Endothelial cell of umbilical vein (primary cell): ENCODE measurements at regions not wholly inside any gene's neighbourhood (a gene's known extent, or its start where the extent isn't known, plus 50 kb on each side); places are given as distances from the start of the nearest gene placed in this dataset.

ENCODE experiments used
- BruUV-seq: library from RNA; stranded (reverse); fragments of 400-500 nt; replicated peaks from 2 replicates; lab custom pipeline; 2021; lab: Mats Ljungman, UMichigan
- CTCF ChIA-PET: fragments of 300-600, 350-600 bp; sonication (Branson Sonifier 250); formaldehyde crosslinking; loops from one replicate; lab custom pipeline; 2021; ENCODE audit warnings: antibody characterized with exemption, inconsistent platforms; lab: Charles Lee
- POLR2A ChIA-PET: fragments of 300-600, 350-600 bp; sonication (Branson Sonifier 250); formaldehyde crosslinking; loops from one replicate; lab custom pipeline; 2021; ENCODE audit warnings: antibody characterized with exemption, inconsistent platforms; lab: Charles Lee
- DNase-seq: peaks from one replicate; pipeline ENCODE4 v3.0.0-alpha.2; 2011; ENCODE audit warnings: low read depth, low spot score
- FAIRE-seq: peaks from 2 replicates; lab custom pipeline; 2011; peaks lifted over from hg19 to GRCh38; lab: Jason Lieb, UNC
- H2AFZ ChIP-seq: 2 replicates; pipeline ENCODE4 v1.6.0; 2012; ENCODE audit warnings: low read depth, low read length, control low read depth, inconsistent platforms
- H3K27ac ChIP-seq: 2 replicates; pipeline ENCODE4 v1.5.1; 2011; ENCODE audit warnings: low read depth, mild to moderate bottlenecking, control low read depth, low read length, moderate library complexity; ENCODE audit not compliant: insufficient read depth
- H3K27me3 ChIP-seq, 2 experiments: 2 replicates each; pipeline versions ENCODE4 v1.6.0 to v1.6.1; 2011; ENCODE audit warnings: low read length in 2 of 2, mixed read lengths in 1 of 2; ENCODE audit not compliant: control insufficient read depth in 2 of 2, insufficient read depth in 2 of 2
- H3K36me3 ChIP-seq, 2 experiments: 2 replicates in 1 of 2; 3 replicates in 1 of 2; pipeline ENCODE4 v1.5.1; 2011; ENCODE audit warnings: low read length in 2 of 2, mild to moderate bottlenecking in 1 of 2, moderate library complexity in 1 of 2; ENCODE audit not compliant: control insufficient read depth in 2 of 2, insufficient read depth in 2 of 2; ENCODE audit errors: extremely low read depth in 1 of 2
- H3K4me1 ChIP-seq: 3 replicates; pipeline ENCODE4 v1.5.1; 2011; ENCODE audit warnings: mild to moderate bottlenecking, low read length; ENCODE audit not compliant: control insufficient read depth, insufficient read depth; ENCODE audit errors: extremely low read depth
- H3K4me2 ChIP-seq: 2 replicates; pipeline ENCODE4 v1.6.1; 2011; ENCODE audit warnings: low read length, control low read depth, mixed read lengths; ENCODE audit not compliant: insufficient read depth
- H3K4me3 ChIP-seq, 3 experiments: fragments of 200-600 bp in 1 of 3; sonication (generic), shearing (Covaris generic) in 1 of 3; replicated peaks in 1 of 3; 2 replicates each; pipeline ENCODE4 v1.5.1; 2011 to 2016; ENCODE audit warnings: control low read depth in 3 of 3, low read length in 3 of 3, mild to moderate bottlenecking in 2 of 3, inconsistent platforms in 1 of 3, low read depth in 1 of 3, moderate library complexity in 1 of 3; ENCODE audit not compliant: insufficient read depth in 1 of 3
- H3K79me2 ChIP-seq: 2 replicates; pipeline ENCODE4 v1.6.0; 2012; ENCODE audit warnings: low read length, inconsistent platforms; ENCODE audit not compliant: control insufficient read depth, insufficient read depth
- H3K9ac ChIP-seq: replicated peaks from 2 replicates; pipeline ENCODE3; 2011; ENCODE audit warnings: low read length, control low read depth; ENCODE audit not compliant: insufficient read depth; ENCODE audit errors: extremely low read depth
- H3K9me1 ChIP-seq: replicated peaks from 3 replicates; pipeline ENCODE4 v1.6.0; 2011; ENCODE audit warnings: mild to moderate bottlenecking, low read length; ENCODE audit not compliant: control insufficient read depth, insufficient read depth; ENCODE audit errors: extremely low read depth
- H3K9me3 ChIP-seq: replicated peaks from 2 replicates; pipeline ENCODE4 v1.5.1; 2012; ENCODE audit warnings: low read length, inconsistent platforms; ENCODE audit not compliant: control insufficient read depth, insufficient read depth
- H4K20me1 ChIP-seq: replicated peaks from 2 replicates; pipeline ENCODE3; 2011; ENCODE audit warnings: mild to moderate bottlenecking, low read length; ENCODE audit not compliant: control insufficient read depth, insufficient read depth; ENCODE audit errors: extremely low read depth
- CTCF ChIP-seq, 2 donors: IDR thresholded peaks; 1 replicate in 1 of 2; 2 replicates in 1 of 2; pipeline ENCODE4 v1.5.1; 2011; ENCODE audit warnings: low read length in 2 of 2, mild to moderate bottlenecking in 2 of 2, moderate library complexity in 2 of 2, control low read depth in 1 of 2, inconsistent platforms in 1 of 2, low read depth in 1 of 2; ENCODE audit not compliant: insufficient read depth in 1 of 2; ENCODE audit errors: extremely low read depth in 1 of 2
- FOS ChIP-seq: IDR thresholded peaks from 2 replicates; pipeline ENCODE4 v1.6.1; 2011; ENCODE audit warnings: mild to moderate bottlenecking, low read length, moderate library complexity, borderline replicate concordance; ENCODE audit not compliant: insufficient read depth
- GATA2 ChIP-seq: IDR thresholded peaks from 2 replicates; pipeline ENCODE4 v1.7.0; 2011; ENCODE audit warnings: low read depth, mild to moderate bottlenecking, moderate library complexity, mixed read lengths, low read length; ENCODE audit not compliant: insufficient read length, insufficient read depth
- JUN ChIP-seq: IDR thresholded peaks from 2 replicates; pipeline ENCODE4 v1.6.1; 2011; ENCODE audit warnings: borderline replicate concordance, low read depth; ENCODE audit not compliant: insufficient read length, insufficient read depth
- MAX ChIP-seq: IDR thresholded peaks from 2 replicates; pipeline ENCODE4 v1.6.1; 2011; ENCODE audit not compliant: insufficient read depth, insufficient read length
- MYC ChIP-seq: IDR thresholded peaks from one replicate; pipeline ENCODE4 v1.6.1; 2011; ENCODE audit warnings: mild to moderate bottlenecking, low read depth, low read length
- POLR2A ChIP-seq: IDR thresholded peaks from 2 replicates; pipeline ENCODE4 v1.6.1; 2012; ENCODE audit warnings: low read depth, mild to moderate bottlenecking, control low read depth, low read length
- POLR2AphosphoS5 ChIP-seq: IDR thresholded peaks from 2 replicates; pipeline ENCODE4 v1.6.1; 2012; ENCODE audit warnings: low read depth, mild to moderate bottlenecking, control low read depth, low read length, moderate library complexity; ENCODE audit not compliant: insufficient read depth
- dilution Hi-C: fragments of 300-500 bp; cut with MboI; formaldehyde crosslinking; loops from one replicate; pipeline ENCODE4 v1.15.0; 2019; ENCODE audit warnings: low sequenced_read_pairs; ENCODE audit not compliant: extremely low pct_ligation_motif_present
- intact Hi-C: fragments of 100-400 bp; cut with micrococcal nuclease; formaldehyde crosslinking; loops from one replicate; pipeline ENCODE4 v1.10.0; 2022

DNA sequence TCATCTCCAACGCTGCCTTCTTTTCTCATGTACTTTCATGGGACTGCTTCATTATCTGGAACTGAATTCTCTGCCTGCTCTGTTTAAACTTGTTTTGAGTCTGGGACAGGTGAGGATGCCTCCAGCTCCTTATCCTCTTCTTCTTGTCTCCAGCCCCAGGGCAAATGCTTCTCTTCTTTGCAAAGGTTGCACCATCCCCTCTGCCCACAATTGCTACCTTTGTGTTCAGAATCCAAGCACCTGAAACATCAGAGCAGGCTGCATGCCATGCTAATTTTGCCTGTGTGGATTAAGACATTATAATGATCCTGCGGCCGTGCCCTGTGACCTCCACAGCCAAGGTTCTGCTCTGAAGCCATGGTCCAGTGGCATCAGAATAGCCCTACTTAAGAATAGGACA, 309.5 kb downstream of the EPHA4 start:
- Histone ChIP-seq H3K36me3 (no peaks in the 10 kb centered on the region), H3K79me2 (no peaks in the 10 kb centered on the region), H3K9me1 (no peaks in the 10 kb centered on the region), H3K9ac (no peak overlapping the region), H3K27me3 (peaks cover 0 to 3% of the 10 kb centered on the region in 2 experiments), H4K20me1 (no peaks in the 10 kb centered on the region), H3K4me1 (no peaks in the 10 kb centered on the region), H3K4me2 (no peak overlapping the region), H2AFZ (no peak overlapping the region), H3K27ac (no peak overlapping the region), H3K4me3 (no peak overlapping the region), H3K9me3 (no peaks in the 10 kb centered on the region)
- TF ChIP-seq CTCF (IDR thresholded peaks at IDR 0.05; ENCODE audit: extremely low read depth in 1 of 2, insufficient read depth in 1 of 2, low read depth in 1 of 2, low read length in 2 of 2) = no peak
- no peak for TF ChIP-seq JUN
- TF ChIP-seq MYC = no peak
- TF ChIP-seq GATA2 = no peak
- TF ChIP-seq MAX = no peak
- no peak for TF ChIP-seq POLR2A
- TF ChIP-seq POLR2AphosphoS5 = no peak
- TF ChIP-seq FOS = no peak
- CTCF ChIA-PET = interaction anchor here (1.6 kb wide), 1 partner anchor 9 kb away, joined by 3 read pairs; no protein-coding TSS in a partner anchor
- POLR2A ChIA-PET = no interaction called here
- FAIRE-seq (no peak), DNase-seq (no peak)
- intact Hi-C loops = no loop called here
- no TSS peak for BruUV-seq
- dilution Hi-C loops = no loop called here
